OCI-LY7 (cell line): ENCODE measurements at regions not wholly inside any gene's neighbourhood (a gene's known extent, or its start where the extent isn't known, plus 50 kb on each side); places are given as distances from the start of the nearest gene placed in this dataset.
"Not testable (repeated sequence)": the region's sequence is repeated elsewhere in the genome, so short reads cannot be mapped to it uniquely, and the experiment has no call there.

Experiments used
- BruUV-seq: library from RNA; stranded (reverse); fragments of 400-500 nt; replicated peaks from 2 replicates; lab custom pipeline; 2021; lab: Mats Ljungman, UMichigan
- CTCF ChIA-PET: fragments of 300-600 bp; sonication (Branson Sonifier 250); formaldehyde crosslinking; loops from one replicate; lab custom pipeline; 2022; ENCODE audit warnings: antibody characterized with exemption; ENCODE audit not compliant: unreplicated experiment; lab: Charles Lee
- POLR2A ChIA-PET: fragments of 300-600 bp; sonication (Branson Sonifier 250); formaldehyde crosslinking; loops from one replicate; lab custom pipeline; 2022; ENCODE audit warnings: antibody characterized with exemption; lab: Charles Lee
- DNase-seq: peaks from one replicate; pipeline ENCODE4 v3.0.0-alpha.2; 2015; ENCODE audit warnings: low spot score
- H2AFZ ChIP-seq: fragments of 200-600 bp; sonication (generic), shearing (Covaris generic); 2 replicates; pipeline ENCODE4 v1.6.1; 2014; ENCODE audit warnings: mild to moderate bottlenecking, antibody characterized with exemption, low read length, moderate library complexity
- H3K27ac ChIP-seq: fragments of 200-600 bp; sonication (generic); 2 replicates; pipeline ENCODE4 v1.5.1; 2014; ENCODE audit warnings: mixed run types, low read depth, mild to moderate bottlenecking, moderate library complexity, low read length, inconsistent platforms; ENCODE audit not compliant: poor library complexity, severe bottlenecking
- H3K36me3 ChIP-seq: fragments of 200-600 bp; sonication (generic); 2 replicates; pipeline ENCODE4 v1.6.1; 2014; ENCODE audit warnings: mild to moderate bottlenecking, antibody characterized with exemption, low read length, moderate library complexity, mixed read lengths; ENCODE audit not compliant: insufficient read depth
- H3K4me1 ChIP-seq: fragments of 200-600 bp; sonication (generic); 2 replicates; pipeline ENCODE4 v1.5.1; 2014; ENCODE audit warnings: mild to moderate bottlenecking, low read length; ENCODE audit not compliant: insufficient read depth, poor library complexity, severe bottlenecking
- H3K4me2 ChIP-seq: fragments of 200-600 bp; sonication (generic); 2 replicates; pipeline ENCODE4 v1.6.1; 2014; ENCODE audit warnings: mild to moderate bottlenecking, low read length
- H3K4me3 ChIP-seq: fragments of 200-600 bp; sonication (generic); 2 replicates; pipeline ENCODE4 v1.5.1; 2014; ENCODE audit warnings: mild to moderate bottlenecking, low read depth, low read length; ENCODE audit not compliant: poor library complexity, severe bottlenecking
- H3K79me2 ChIP-seq: fragments of 200-600 bp; sonication (generic); 2 replicates; pipeline ENCODE4 v1.6.1; 2016; ENCODE audit warnings: low read depth, mild to moderate bottlenecking, low read length, moderate library complexity, mixed read lengths; ENCODE audit not compliant: insufficient read depth
- H3K9me2 ChIP-seq: fragments of 200-600 bp; sonication (generic); 2 replicates; pipeline ENCODE4 v1.6.1; 2016; ENCODE audit warnings: mild to moderate bottlenecking, low read length, mixed read lengths; ENCODE audit not compliant: insufficient read depth
- H3K9me3 ChIP-seq: fragments of 200-600 bp; sonication (generic); 2 replicates; pipeline ENCODE4 v1.6.1; 2014; ENCODE audit warnings: mild to moderate bottlenecking, mixed run types, low read length, mixed read lengths
- H4K20me1 ChIP-seq: fragments of 200-600 bp; sonication (generic); 2 replicates; pipeline ENCODE4 v1.6.1; 2014; ENCODE audit warnings: mild to moderate bottlenecking, antibody characterized with exemption, low read length, moderate library complexity, mixed read lengths; ENCODE audit not compliant: insufficient read depth
- CTCF ChIP-seq: fragments of 200-600 bp; sonication (generic); conservative IDR thresholded peaks from 2 replicates; pipeline ENCODE4 v1.5.1; 2014; ENCODE audit warnings: mild to moderate bottlenecking, antibody characterized with exemption, low read length, moderate library complexity, mixed read lengths
- EZH2phosphoT487 ChIP-seq: fragments of 200-600 bp; sonication (generic); IDR thresholded peaks from 2 replicates; pipeline ENCODE4 v1.6.1; 2018; ENCODE audit warnings: low read depth, borderline replicate concordance, mild to moderate bottlenecking, mixed run types, antibody characterized with exemption, low read length, moderate library complexity, mixed read lengths
- intact Hi-C: fragments of 100-400 bp; cut with micrococcal nuclease; formaldehyde crosslinking; loops from one replicate; pipeline ENCODE4 v1.10.0; 2022; ENCODE audit not compliant: unreplicated experiment

- H3K27ac ChIP-seq, result no peak overlapping the region
- H3K79me2 ChIP-seq, result no peaks in the 10 kb centered on the region
- H2AFZ ChIP-seq, result no peak overlapping the region
- DNase-seq, result no peak
- ChIA-PET POLR2A (no interaction called here), CTCF (no interaction called here)
- no peak overlapping the region for H3K4me3 ChIP-seq
- no peaks in the 10 kb centered on the region for H3K36me3 ChIP-seq
- BruUV-seq, result no TSS peak
- intact Hi-C loops, result no loop called here
- no peaks in the 10 kb centered on the region for H3K9me2 ChIP-seq
- TF ChIP-seq CTCF (no peak), EZH2phosphoT487 (no peak)
- no peaks in the 10 kb centered on the region for H3K9me3 ChIP-seq
- no peaks in the 10 kb centered on the region for H4K20me1 ChIP-seq
- peaks cover 23% of the 10 kb centered on the region for H3K4me1 ChIP-seq
- H3K4me2 ChIP-seq, result no peak overlapping the region
Measured at GRCh38 chr7:142436601-142437000, 178.7 kb upstream of the PRSS58 start.

- H3K9me3 ChIP-seq, intact Hi-C loops, H3K36me3 ChIP-seq, H3K4me3 ChIP-seq, H3K9me2 ChIP-seq, H3K4me2 ChIP-seq, CTCF ChIA-PET, H2AFZ ChIP-seq, H4K20me1 ChIP-seq, H3K27ac ChIP-seq, BruUV-seq, DNase-seq, H3K79me2 ChIP-seq, POLR2A ChIA-PET: not testable (repeated sequence)
- peaks cover 15% of the 10 kb centered on the region for H3K4me1 ChIP-seq
Measured at GRCh38 chr7:142435606-142436005, 177.7 kb upstream of the PRSS58 start.

- intact Hi-C loops, result no loop called here
- CTCF ChIA-PET, result no interaction called here
- POLR2A ChIA-PET, result interaction anchor here (1.2 kb wide), 1 partner anchor 13 kb away, joined by 3 read pairs; no protein-coding TSS in a partner anchor
Measured at GRCh38 chr7:142434666-142435167, 176.9 kb upstream of the PRSS58 start.

GRCh38 chr7:142434133-142434532, 176.3 kb upstream of the PRSS58 start:
- intact Hi-C loops, H3K4me2 ChIP-seq, H3K9me2 ChIP-seq, H3K79me2 ChIP-seq, H4K20me1 ChIP-seq, H3K4me1 ChIP-seq, H3K36me3 ChIP-seq, BruUV-seq, DNase-seq, H3K27ac ChIP-seq, H2AFZ ChIP-seq, H3K9me3 ChIP-seq, H3K4me3 ChIP-seq, CTCF ChIA-PET: not testable (repeated sequence)
- POLR2A ChIA-PET, result interaction anchor here (1.2 kb wide), 1 partner anchor 13 kb away, joined by 3 read pairs; no protein-coding TSS in a partner anchor

More at GRCh38 chr7:142434666-142435167, 176.9 kb upstream of the PRSS58 start:
- no peak overlapping the region for H2AFZ ChIP-seq
- H3K9me2 ChIP-seq, result no peaks in the 10 kb centered on the region
- no peak for DNase-seq
- H3K79me2 ChIP-seq, result no peaks in the 10 kb centered on the region
- peaks cover 6% of the 10 kb centered on the region for H3K4me1 ChIP-seq
- no peak overlapping the region for H3K4me3 ChIP-seq
- H3K4me2 ChIP-seq, result no peak overlapping the region
- BruUV-seq, result no TSS peak
- no peaks in the 10 kb centered on the region for H3K9me3 ChIP-seq
- no peak overlapping the region for H3K27ac ChIP-seq
- TF ChIP-seq CTCF (no peak), EZH2phosphoT487 (no peak)
- no peaks in the 10 kb centered on the region for H3K36me3 ChIP-seq
- H4K20me1 ChIP-seq, result no peaks in the 10 kb centered on the region
